HCT116 (cell line): ENCODE measurements at regions not wholly inside any gene's neighbourhood (a gene's known extent, or its start where the extent isn't known, plus 50 kb on each side); places are given as distances from the start of the nearest gene placed in this dataset.

Experiments used
- ATAC-seq: fragments of 200-7000 bp; cut with Tn5 transposase; 2 replicates; pipeline ENCODE4 v1.9.1; 2020; ENCODE audit warnings: mild to moderate bottlenecking, moderate library complexity
- BruUV-seq: library from RNA; stranded (reverse); fragments of 400-500 nt; replicated peaks from 2 replicates; lab custom pipeline; 2021; lab: Mats Ljungman, UMichigan
- CTCF ChIA-PET: fragments of 300-600 bp; sonication (Branson Sonifier 250); formaldehyde crosslinking; loops from one replicate; lab custom pipeline; 2021; ENCODE audit warnings: antibody characterized with exemption; lab: Charles Lee
- POLR2A ChIA-PET: fragments of 300-600, 350-600 bp; sonication (Branson Sonifier 250); formaldehyde crosslinking; loops from one replicate; lab custom pipeline; 2021; ENCODE audit warnings: antibody characterized with exemption; lab: Charles Lee
- RAD21 ChIA-PET, 2 experiments: fragments of 300-600 bp; sonication (Branson Sonifier 250); formaldehyde crosslinking; loops; one replicate each; lab custom pipeline; 2023; ENCODE audit warnings: low total read pairs in 2 of 2; ENCODE audit not compliant: uncharacterized antibody in 2 of 2, unreplicated experiment in 2 of 2, low non-redundant PET in 1 of 2; lab: Charles Lee
- DNase-seq: peaks from one replicate; pipeline ENCODE4 v3.0.0-alpha.2; 2010; ENCODE audit warnings: low read depth, low spot score
- H2AFZ ChIP-seq: fragments of 200-600 bp; shearing (Covaris generic), sonication (generic); 2 replicates; pipeline ENCODE4 v1.6.1; 2017; ENCODE audit warnings: low read depth, mixed run types, mixed read lengths, antibody characterized with exemption, low read length; ENCODE audit not compliant: poor library complexity, severe bottlenecking
- H3K27ac ChIP-seq: 2 replicates; pipeline ENCODE4 v1.5.1; 2012; ENCODE audit warnings: low read depth, low read length
- H3K27me3 ChIP-seq: fragments of 200-600 bp; sonication (generic); 2 replicates; pipeline ENCODE4 v1.6.1; 2016; ENCODE audit warnings: mixed run types, low read length, mixed read lengths; ENCODE audit not compliant: insufficient read depth
- H3K36me3 ChIP-seq, 2 experiments: fragments of 200-500 bp in 1 of 2; fragments of 200-600 bp in 1 of 2; sonication (Bioruptor generic) in 1 of 2; sonication (generic) in 1 of 2; 2 replicates each; pipeline versions ENCODE4 v1.5.1 to v1.6.1; 2014 to 2016; ENCODE audit warnings: low read length in 2 of 2, inconsistent platforms in 1 of 2, mixed read lengths in 1 of 2, mixed run types in 1 of 2; ENCODE audit not compliant: insufficient read depth in 2 of 2, control insufficient read depth in 1 of 2
- H3K4me1 ChIP-seq, 2 experiments: fragments of 200-600 bp in 1 of 2; sonication (generic) in 1 of 2; 2 replicates each; pipeline versions ENCODE4 v1.5.1 to v1.6.1; 2012 to 2017; ENCODE audit warnings: low read length in 2 of 2, inconsistent platforms in 1 of 2, mild to moderate bottlenecking in 1 of 2, mixed read lengths in 1 of 2, mixed run types in 1 of 2, moderate library complexity in 1 of 2; ENCODE audit not compliant: insufficient read depth in 2 of 2, control insufficient read depth in 1 of 2
- H3K4me2 ChIP-seq: fragments of 200-600 bp; sonication (generic); 2 replicates; pipeline ENCODE4 v1.6.1; 2017; ENCODE audit warnings: mixed run types, low read length, mixed read lengths
- H3K4me3 ChIP-seq, 2 experiments: fragments of 200-600 bp in 1 of 2; sonication (generic) in 1 of 2; replicated peaks in 1 of 2; 2 replicates each; pipeline ENCODE4 v1.5.1; 2011 to 2016; ENCODE audit warnings: low read length in 2 of 2, control low read depth in 1 of 2, low read depth in 1 of 2, mild to moderate bottlenecking in 1 of 2, mixed read lengths in 1 of 2, mixed run types in 1 of 2
- H3K79me2 ChIP-seq: fragments of 200-600 bp; sonication (generic); 2 replicates; pipeline ENCODE4 v1.6.1; 2017; ENCODE audit warnings: mild to moderate bottlenecking, mixed run types, low read length, moderate library complexity, mixed read lengths; ENCODE audit not compliant: insufficient read depth
- H3K9ac ChIP-seq: fragments of 200-600 bp; sonication (generic); 2 replicates; pipeline ENCODE4 v1.6.1; 2016; ENCODE audit warnings: low read length, mixed read lengths
- H3K9me2 ChIP-seq: fragments of 200-600 bp; sonication (generic), shearing (Covaris generic); 2 replicates; pipeline ENCODE4 v1.6.1; 2017; ENCODE audit warnings: mixed run types, mild to moderate bottlenecking, moderate library complexity; ENCODE audit not compliant: insufficient read depth
- H3K9me3 ChIP-seq, 2 experiments: fragments of 200-500 bp in 1 of 2; fragments of 200-600 bp in 1 of 2; sonication (Bioruptor generic) in 1 of 2; sonication (generic) in 1 of 2; 2 replicates each; pipeline ENCODE4 v1.6.1; 2014 to 2017; ENCODE audit warnings: low read length in 2 of 2, mixed read lengths in 2 of 2, inconsistent platforms in 1 of 2, low read depth in 1 of 2, mild to moderate bottlenecking in 1 of 2, mixed run types in 1 of 2, moderate library complexity in 1 of 2; ENCODE audit not compliant: control insufficient read depth in 1 of 2, insufficient read depth in 1 of 2
- H4K20me1 ChIP-seq: fragments of 200-600 bp; sonication (generic), shearing (Covaris generic); 2 replicates; pipeline ENCODE4 v1.6.1; 2017; ENCODE audit warnings: mixed run types, mild to moderate bottlenecking, moderate library complexity; ENCODE audit not compliant: insufficient read depth
- ATF3 ChIP-seq: IDR thresholded peaks from 2 replicates; pipeline ENCODE4 v1.6.1; 2012
- CBX3 ChIP-seq: IDR thresholded peaks from 2 replicates; pipeline ENCODE4 v1.6.1; 2012; ENCODE audit warnings: low read depth
- CEBPB ChIP-seq: IDR thresholded peaks from 2 replicates; pipeline ENCODE4 v1.6.1; 2012; ENCODE audit warnings: low read depth
- CTCF ChIP-seq, 3 experiments: fragments of 200-600 bp in 1 of 3; sonication (generic) in 1 of 3; IDR thresholded peaks in 2 of 3; conservative IDR thresholded peaks in 1 of 3; 2 replicates each; pipeline ENCODE4 v1.5.1; 2012 to 2017; ENCODE audit warnings: low read depth in 2 of 3, low read length in 2 of 3, antibody characterized with exemption in 1 of 3, borderline replicate concordance in 1 of 3, control low read depth in 1 of 3, mild to moderate bottlenecking in 1 of 3, mixed read lengths in 1 of 3, mixed run types in 1 of 3, moderate library complexity in 1 of 3; ENCODE audit not compliant: insufficient read depth in 1 of 3
- EGR1 ChIP-seq: IDR thresholded peaks from 2 replicates; pipeline ENCODE4 v1.6.1; 2012; ENCODE audit warnings: low read depth
- ELF1 ChIP-seq: IDR thresholded peaks from 2 replicates; pipeline ENCODE4 v1.6.1; 2012; ENCODE audit warnings: low read depth, borderline replicate concordance
- EZH2 ChIP-seq: fragments of 200-600 bp; sonication (generic); IDR thresholded peaks from 2 replicates; pipeline ENCODE4 v1.6.1; 2017; ENCODE audit warnings: antibody characterized with exemption, mixed run types
- FOSL1 ChIP-seq: IDR thresholded peaks from 2 replicates; pipeline ENCODE4 v1.6.1; 2012; ENCODE audit warnings: low read depth
- MAX ChIP-seq: IDR thresholded peaks from 2 replicates; pipeline ENCODE4 v1.6.1; 2012
- POLR2AphosphoS5 ChIP-seq: IDR thresholded peaks from 2 replicates; pipeline ENCODE4 v1.6.1; 2011; ENCODE audit warnings: mild to moderate bottlenecking, low read depth, low read length, moderate library complexity
- RAD21 ChIP-seq: IDR thresholded peaks from 2 replicates; pipeline ENCODE4 v1.6.1; 2012; ENCODE audit warnings: low read depth, mild to moderate bottlenecking
- REST ChIP-seq: IDR thresholded peaks from 2 replicates; pipeline ENCODE4 v1.6.1; 2012; ENCODE audit warnings: low read depth
- SP1 ChIP-seq: IDR thresholded peaks from 2 replicates; pipeline ENCODE4 v1.6.1; 2012; ENCODE audit warnings: low read depth
- SRF ChIP-seq: IDR thresholded peaks from 2 replicates; pipeline ENCODE4 v1.6.1; 2012; ENCODE audit warnings: low read depth
- TCF7L2 ChIP-seq: IDR thresholded peaks from 2 replicates; pipeline ENCODE4 v1.7.0; 2011; ENCODE audit warnings: borderline replicate concordance, inconsistent platforms; ENCODE audit not compliant: insufficient read depth, insufficient read length; ENCODE audit errors: extremely low read depth
- YY1 ChIP-seq: IDR thresholded peaks from 2 replicates; pipeline ENCODE4 v1.6.1; 2011; ENCODE audit warnings: low read length, low read depth, moderate library complexity, mild to moderate bottlenecking; ENCODE audit not compliant: insufficient replicate concordance; ENCODE audit errors: extremely low read depth
- ZBTB33 ChIP-seq: IDR thresholded peaks from 2 replicates; pipeline ENCODE4 v1.6.1; 2011; ENCODE audit warnings: mild to moderate bottlenecking, low read length, moderate library complexity; ENCODE audit not compliant: insufficient replicate concordance; ENCODE audit errors: extremely low read depth
- ZFX ChIP-seq: fragments of 450-650 bp; IDR thresholded peaks from 2 replicates; pipeline ENCODE4 v1.6.1; 2017
- ZNF274 ChIP-seq: fragments of 200-500 bp; sonication (Bioruptor generic); IDR thresholded peaks from 2 replicates; pipeline ENCODE4 v1.6.1; 2014; ENCODE audit warnings: mild to moderate bottlenecking, low read depth, low read length, inconsistent platforms
- intact Hi-C: fragments of 100-400 bp; cut with micrococcal nuclease; formaldehyde crosslinking; loops from 2 replicates; pipeline ENCODE4 v1.10.0; 2022

- H2AFZ ChIP-seq = no peak overlapping the region
- H3K36me3 ChIP-seq = no peaks in the 10 kb centered on the region
- RAD21 ChIA-PET = no interaction called here
- H3K9me3 ChIP-seq = no peaks in the 10 kb centered on the region
- H3K27ac ChIP-seq = no peak overlapping the region
- no peaks in the 10 kb centered on the region for H3K9me2 ChIP-seq
- intact Hi-C loops = no loop called here
- no peaks in the 10 kb centered on the region for H3K4me1 ChIP-seq
- H4K20me1 ChIP-seq = no peaks in the 10 kb centered on the region
- DNase-seq = no peak
- H3K9ac ChIP-seq = no peak overlapping the region
- no peak overlapping the region for H3K4me2 ChIP-seq
- POLR2A ChIA-PET = no interaction called here
- no TSS peak for BruUV-seq
- H3K79me2 ChIP-seq = no peaks in the 10 kb centered on the region
- CTCF ChIA-PET = no interaction called here
- peaks cover 9% of the 10 kb centered on the region; the same call in 1 of the 2 replicates for H3K27me3 ChIP-seq
- H3K4me3 ChIP-seq = no peak overlapping the region
- TF ChIP-seq TCF7L2 (no peak), CEBPB (no peak), ELF1 (no peak), EZH2 (no peak), SP1 (no peak), FOSL1 (no peak), RAD21 (no peak), SRF (no peak), MAX (no peak), ZFX (no peak), ZNF274 (no peak), POLR2AphosphoS5 (no peak), YY1 (no peak), ATF3 (no peak), CTCF (IDR thresholded peaks at IDR 0.05 in 2 of 3, conservative IDR thresholded peaks at IDR 0.05 in 1 of 3; ENCODE audit: borderline replicate concordance in 1 of 3, insufficient read depth in 1 of 3, low read depth in 2 of 3, low read length in 2 of 3) (no peak), CBX3 (no peak), ZBTB33 (no peak), EGR1 (no peak), REST (no peak)
- ATAC-seq = no peak
Measured at GRCh38 chr16:50996830-50997186, 154.3 kb downstream of the SALL1 start.
